ENCODE measurements at regions not wholly inside any gene's neighbourhood (a gene's known extent, or its start where the extent isn't known, plus 50 kb on each side); places are given as distances from the start of the nearest gene placed in this dataset.
A peak's percentile ranks its signal among the peaks of the same experiment; 100 is the strongest.
"Not testable (repeated sequence)": the region's sequence is repeated elsewhere in the genome, so short reads cannot be mapped to it uniquely, and the experiment has no call there.

DNA sequence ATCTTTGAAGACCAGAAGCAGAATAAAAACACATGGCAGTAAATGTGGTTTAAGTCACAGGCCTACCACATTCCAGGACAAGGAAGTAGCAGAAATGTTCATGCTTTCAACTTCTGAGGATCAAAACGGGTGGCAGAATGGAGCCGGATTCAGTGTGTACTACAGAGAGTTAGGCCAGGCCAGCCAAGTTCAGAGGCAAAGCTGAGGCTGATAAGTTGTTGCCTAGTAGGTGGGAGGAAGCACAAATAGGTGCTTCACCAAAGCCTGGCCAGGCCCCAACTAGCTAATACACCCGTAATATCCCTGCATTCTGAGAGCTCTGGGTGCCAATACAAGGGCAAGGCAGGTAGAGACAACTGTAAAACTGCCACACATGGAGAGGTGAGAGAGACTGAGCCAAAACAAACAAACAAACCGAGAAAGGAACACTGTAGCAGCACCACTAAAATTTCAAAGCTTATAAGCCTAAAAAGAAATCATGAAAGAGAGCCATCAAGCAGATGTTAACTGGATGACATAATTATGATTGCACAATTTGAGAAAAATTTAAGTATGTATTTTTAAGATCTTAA lies 156.4 kb upstream of the CBLB start:
- no peak for DNase-seq
- no peak for ATAC-seq

DNA sequence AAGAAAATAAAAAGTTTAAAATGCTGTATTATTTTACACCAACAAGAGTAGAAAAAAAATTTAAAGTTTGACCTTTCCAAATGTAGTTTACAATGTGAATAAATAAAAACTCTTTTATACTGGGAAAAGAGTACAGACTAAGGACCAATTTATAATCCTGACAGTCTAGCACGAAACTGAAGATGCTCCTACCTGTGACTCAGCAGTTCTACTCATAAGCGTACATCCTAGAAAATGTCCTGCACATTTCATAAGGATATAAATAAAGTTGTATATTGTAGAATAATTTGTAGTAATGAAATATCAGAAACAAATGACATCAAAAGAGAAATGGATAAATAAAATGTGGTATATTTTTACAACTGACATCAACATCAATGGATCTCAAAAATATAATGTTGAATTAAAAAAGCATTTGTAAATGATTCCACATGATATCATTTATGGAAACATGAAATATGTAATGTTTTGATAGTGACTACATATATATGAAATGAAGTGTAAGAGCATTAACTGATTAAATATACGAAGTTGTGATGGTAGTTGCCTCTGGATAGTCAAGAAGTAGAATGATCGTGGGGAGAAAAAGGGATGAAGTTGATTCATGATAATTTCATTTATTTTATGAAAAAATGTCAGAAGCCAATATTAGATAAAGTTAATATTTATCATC lies 161.3 kb upstream of the CBLB start:
- no peak for DNase-seq
- ATAC-seq: no peak

DNA sequence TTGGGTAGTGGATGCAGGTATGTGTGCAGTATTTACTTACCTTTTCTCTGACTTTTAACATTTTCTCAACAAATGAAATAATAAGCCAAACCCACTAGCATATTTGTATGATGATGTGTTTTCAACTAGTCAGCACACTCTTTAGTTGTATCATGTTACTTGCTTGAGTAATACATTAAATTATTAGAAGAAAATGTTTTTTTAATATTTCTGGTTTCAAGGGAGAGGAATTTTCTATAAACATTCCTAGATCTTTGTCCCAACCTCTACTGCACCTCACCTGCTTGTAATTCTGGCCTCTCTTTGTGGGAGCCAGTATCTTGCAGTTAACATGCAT lies 161.8 kb upstream of the CBLB start:
- no peak for ATAC-seq
- no peak for DNase-seq

DNA sequence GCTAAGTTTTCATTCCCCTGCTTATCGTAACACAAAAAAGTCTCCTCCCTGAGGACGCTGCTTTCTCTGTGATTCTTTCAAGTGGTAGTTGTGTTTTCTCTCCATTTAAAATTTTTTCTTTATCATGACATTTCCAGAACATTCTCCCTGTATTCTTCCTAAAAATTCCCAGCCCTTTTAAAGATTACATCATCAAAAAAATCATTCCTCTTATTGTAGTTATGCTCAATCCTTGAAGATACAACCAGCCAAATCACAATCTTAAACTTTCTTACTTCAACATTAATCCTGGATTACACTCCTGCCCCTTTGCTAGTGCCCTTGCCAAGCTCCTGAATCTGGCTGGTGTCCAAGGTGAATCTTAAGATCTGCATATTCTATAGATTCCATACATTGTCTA lies 163.7 kb upstream of the CBLB start:
- ATAC-seq (no peak), DNase-seq (no peak)

- ATAC-seq (no peak), DNase-seq (no peak)
Measured at GRCh38 chr3:106033654-106034053, 164.8 kb upstream of the CBLB start.

DNA sequence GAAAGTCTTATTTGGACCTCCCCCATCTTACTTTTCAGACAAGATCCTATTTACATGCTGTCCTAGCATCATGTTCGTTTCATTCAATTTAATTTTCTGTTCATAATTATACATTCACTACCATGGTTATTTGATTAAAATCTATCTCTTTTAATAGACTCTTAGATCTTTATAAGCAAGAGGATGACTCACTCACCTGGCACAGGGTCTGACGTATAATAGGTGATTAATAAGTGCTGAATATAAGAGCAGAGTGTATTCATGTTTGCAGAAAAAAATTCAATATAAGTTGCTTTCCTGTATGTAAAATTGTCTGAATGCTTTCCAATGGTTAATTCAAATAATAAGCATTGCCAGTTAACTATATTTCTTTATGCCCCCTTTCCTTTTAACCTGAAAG lies 165.5 kb upstream of the CBLB start:
- no peak for ATAC-seq

DNA sequence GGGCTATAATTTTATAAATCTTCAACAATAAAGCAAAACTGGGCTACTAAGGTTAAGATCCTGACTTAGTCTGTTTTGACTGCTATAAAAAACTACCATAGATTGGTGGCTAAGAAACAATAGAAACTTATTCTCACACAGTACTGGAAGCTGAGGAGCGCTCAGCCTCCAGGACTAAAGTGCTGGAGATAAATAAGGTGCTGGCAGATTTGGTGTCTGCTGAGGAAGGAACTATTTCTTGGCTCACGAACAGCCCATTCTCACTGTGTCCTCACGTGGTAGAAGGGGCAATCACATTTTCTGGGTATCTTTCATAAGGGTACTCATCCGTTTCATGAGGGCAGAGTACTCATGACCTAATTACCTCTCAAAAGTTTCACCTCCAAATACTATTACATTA lies 166.8 kb upstream of the CBLB start:
- DNase-seq: no peak
- ATAC-seq: no peak

More for the DNA sequence above, 165.5 kb upstream of the CBLB start:
- no peak for DNase-seq

- ATAC-seq (no peak), DNase-seq (no peak)
Measured at GRCh38 chr3:106036696-106037095, 167.9 kb upstream of the CBLB start.

- no peak for ATAC-seq
- DNase-seq: no peak
Measured at GRCh38 chr3:106047221-106047620, 178.4 kb upstream of the CBLB start.

DNA sequence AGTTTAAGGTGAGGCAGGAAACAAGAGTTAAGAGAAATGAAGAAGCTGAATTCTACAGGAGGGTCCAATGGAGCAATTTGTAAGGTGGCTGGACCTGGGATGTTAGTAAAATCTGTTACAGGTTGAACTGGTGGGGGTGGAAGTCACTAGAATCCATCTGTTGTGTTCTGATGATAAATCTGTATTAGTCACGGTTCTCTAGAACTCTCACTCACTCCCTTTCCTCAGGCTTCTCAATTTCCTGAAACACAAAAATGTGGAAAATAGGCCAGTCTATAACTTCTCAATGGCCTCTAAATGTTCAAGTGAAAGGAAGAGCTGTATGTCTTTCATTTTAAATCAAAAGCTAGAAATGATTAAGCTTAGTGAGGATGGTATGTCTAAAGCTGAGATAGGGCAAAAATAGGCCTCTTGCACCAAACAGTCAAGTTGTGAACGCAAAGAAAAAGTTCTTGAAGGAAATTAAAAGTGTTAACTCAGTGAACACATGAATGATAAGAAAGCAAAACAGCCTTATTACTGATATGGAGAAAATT lies 180.2 kb upstream of the CBLB start:
- DNase-seq (no peak), ATAC-seq (no peak)

DNA sequence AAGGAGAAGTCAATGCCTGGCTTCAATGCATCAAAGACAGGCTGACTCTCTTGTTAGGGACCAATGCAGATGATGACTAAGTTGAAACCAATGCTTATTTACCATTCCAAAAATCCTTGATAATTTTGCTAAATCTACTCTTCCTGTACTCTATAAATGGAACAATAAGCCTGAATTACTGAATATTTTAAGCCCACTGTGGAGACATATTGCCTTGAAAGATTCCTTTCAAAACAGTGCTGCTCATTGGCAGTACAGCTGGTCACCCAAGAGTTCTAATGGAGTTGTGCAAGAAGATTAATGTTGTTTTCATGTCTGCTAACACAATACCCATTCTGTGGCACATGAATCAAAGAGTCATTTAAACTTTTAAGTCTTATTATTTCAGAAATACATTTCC lies 181.0 kb upstream of the CBLB start:
- ATAC-seq (no peak), DNase-seq (no peak)

GRCh38 chr3:106056931-106057330 lies 188.1 kb upstream of the CBLB start:
- no peak for DNase-seq
- no peak for ATAC-seq

DNA sequence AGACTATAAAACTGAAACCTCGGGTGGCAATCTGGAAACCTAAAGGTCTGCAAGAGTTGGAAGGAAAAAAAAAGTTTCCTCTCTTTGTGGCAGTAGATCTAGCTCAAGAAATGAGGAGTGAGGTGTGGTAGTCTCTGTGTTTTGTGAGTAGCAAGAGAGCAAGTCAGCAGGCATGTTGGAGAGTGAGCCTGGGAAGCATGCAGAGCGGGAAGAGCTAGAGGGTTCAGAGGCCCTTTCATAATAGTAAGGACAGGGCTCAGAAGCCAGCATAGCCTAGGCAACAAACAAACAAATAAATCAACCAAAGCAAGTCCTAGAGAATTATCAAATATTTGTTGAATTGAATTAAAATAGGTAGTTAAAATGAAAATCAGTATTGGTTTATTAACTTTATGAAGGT lies 189.7 kb upstream of the CBLB start:
- ATAC-seq: no peak

GRCh38 chr3:106059953-106060517 lies 191.2 kb upstream of the CBLB start:
- no peak for ATAC-seq
- no peak for DNase-seq

More for the DNA sequence above, 189.7 kb upstream of the CBLB start:
- DNase-seq: no peak

DNA sequence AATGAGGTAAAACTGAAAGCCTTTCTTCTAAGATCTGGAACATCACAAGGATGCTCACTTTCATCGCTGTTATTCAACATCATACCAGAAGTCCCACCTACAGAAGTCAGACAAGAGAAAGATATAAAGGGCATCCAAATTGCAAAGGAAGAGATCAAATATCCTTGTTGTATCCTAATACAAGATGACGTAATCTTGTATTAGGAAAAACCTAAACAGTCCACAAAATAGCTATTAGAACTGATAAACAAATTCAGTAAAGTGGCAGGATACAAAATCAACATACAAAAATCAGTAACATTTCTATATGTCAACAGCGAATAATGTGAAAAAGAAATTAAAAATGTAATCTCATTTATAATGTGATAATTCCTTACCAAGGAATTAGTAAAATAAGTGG lies 195.1 kb upstream of the CBLB start:
- DNase-seq (no peak), ATAC-seq (no peak)

GRCh38 chr3:106065831-106066230 lies 197.0 kb upstream of the CBLB start:
- no peak for DNase-seq
- ATAC-seq: no peak

GRCh38 chr3:106067711-106068110 lies 198.9 kb upstream of the CBLB start:
- ATAC-seq (no peak), DNase-seq (no peak)

GRCh38 chr3:106068381-106068780 lies 199.6 kb upstream of the CBLB start:
- DNase-seq (no peak), ATAC-seq (no peak)

GRCh38 chr3:106068795-106069194 lies 200.0 kb upstream of the CBLB start:
- DNase-seq (no peak), ATAC-seq (peak; percentile 96)

DNA sequence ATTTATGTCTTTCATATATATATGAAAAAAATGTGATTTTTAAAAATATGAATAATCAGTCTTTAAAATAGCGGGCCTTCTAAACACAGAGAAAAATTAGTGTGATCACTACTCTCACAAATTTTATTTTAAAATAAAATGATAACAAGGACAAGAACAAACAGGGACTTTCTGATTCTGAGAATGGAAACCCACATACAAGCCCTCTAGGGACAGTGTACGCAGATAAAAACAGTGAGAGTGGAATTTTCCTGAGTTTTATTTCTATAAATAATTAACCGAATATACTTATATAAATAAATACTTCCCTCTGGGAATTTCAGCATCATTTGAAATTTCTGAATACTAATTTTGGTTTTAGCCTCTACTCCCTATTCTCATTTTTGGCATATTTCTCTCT lies 201.4 kb upstream of the CBLB start:
- no peak for ATAC-seq
- DNase-seq: no peak

GRCh38 chr3:106071306-106071705 lies 202.5 kb upstream of the CBLB start:
- DNase-seq (no peak), ATAC-seq (no peak)

- DNase-seq, ATAC-seq: not testable (repeated sequence)
Measured at GRCh38 chr3:106072596-106072995, 203.8 kb upstream of the CBLB start.

GRCh38 chr3:106073806-106074205 lies 205.0 kb upstream of the CBLB start:
- not testable (repeated sequence) for ATAC-seq, DNase-seq

GRCh38 chr3:106075731-106076130 lies 206.9 kb upstream of the CBLB start:
- not testable (repeated sequence) for DNase-seq, ATAC-seq
